DND-41 (cell line): ENCODE measurements at regions not wholly inside any gene's neighbourhood (a gene's known extent, or its start where the extent isn't known, plus 50 kb on each side); places are given as distances from the start of the nearest gene placed in this dataset.

Experiments used
- EZH2 ChIP-seq: IDR thresholded peaks from 3 replicates; pipeline ENCODE4 v1.6.1; 2012; ENCODE audit warnings: borderline replicate concordance, low read depth, mild to moderate bottlenecking, moderate library complexity, low read length, inconsistent platforms; ENCODE audit not compliant: severe bottlenecking
- TF ChIP-seq, protein P1 (sequence below): IDR thresholded peaks from 2 replicates; pipeline ENCODE4 v1.5.1; 2012; ENCODE audit warnings: borderline replicate concordance, low read length, moderate library complexity, mild to moderate bottlenecking; ENCODE audit not compliant: poor library complexity, severe bottlenecking; ENCODE audit errors: extremely low read depth

DNA sequence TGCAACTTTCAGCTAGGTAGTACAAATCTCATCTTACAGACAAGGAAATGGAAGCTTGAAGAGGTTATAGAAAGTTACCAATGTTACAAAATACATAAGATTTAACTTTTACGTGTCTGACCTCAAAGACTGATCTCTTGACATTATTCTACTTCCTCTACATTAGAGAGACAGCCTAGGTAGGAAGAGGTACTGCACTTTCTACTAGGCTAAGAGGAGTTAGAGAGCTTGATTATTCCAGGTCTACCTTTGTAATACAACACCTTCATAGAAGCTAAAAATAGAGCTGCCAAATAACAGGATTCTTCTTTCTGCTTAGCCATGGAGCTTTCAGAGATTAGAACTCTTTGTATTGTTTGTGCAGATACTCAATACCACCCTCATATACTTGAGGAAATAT lies 147.6 kb upstream of the NPY2R start:
- TF ChIP-seq, protein P1, sequence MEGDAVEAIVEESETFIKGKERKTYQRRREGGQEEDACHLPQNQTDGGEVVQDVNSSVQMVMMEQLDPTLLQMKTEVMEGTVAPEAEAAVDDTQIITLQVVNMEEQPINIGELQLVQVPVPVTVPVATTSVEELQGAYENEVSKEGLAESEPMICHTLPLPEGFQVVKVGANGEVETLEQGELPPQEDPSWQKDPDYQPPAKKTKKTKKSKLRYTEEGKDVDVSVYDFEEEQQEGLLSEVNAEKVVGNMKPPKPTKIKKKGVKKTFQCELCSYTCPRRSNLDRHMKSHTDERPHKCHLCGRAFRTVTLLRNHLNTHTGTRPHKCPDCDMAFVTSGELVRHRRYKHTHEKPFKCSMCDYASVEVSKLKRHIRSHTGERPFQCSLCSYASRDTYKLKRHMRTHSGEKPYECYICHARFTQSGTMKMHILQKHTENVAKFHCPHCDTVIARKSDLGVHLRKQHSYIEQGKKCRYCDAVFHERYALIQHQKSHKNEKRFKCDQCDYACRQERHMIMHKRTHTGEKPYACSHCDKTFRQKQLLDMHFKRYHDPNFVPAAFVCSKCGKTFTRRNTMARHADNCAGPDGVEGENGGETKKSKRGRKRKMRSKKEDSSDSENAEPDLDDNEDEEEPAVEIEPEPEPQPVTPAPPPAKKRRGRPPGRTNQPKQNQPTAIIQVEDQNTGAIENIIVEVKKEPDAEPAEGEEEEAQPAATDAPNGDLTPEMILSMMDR: no peak
- TF ChIP-seq EZH2: no peak
